Neutrophil (primary cell): ENCODE measurements at regions not wholly inside any gene's neighbourhood (a gene's known extent, or its start where the extent isn't known, plus 50 kb on each side); places are given as distances from the start of the nearest gene placed in this dataset.

Experiments
- H3K27ac ChIP-seq: fragments of 200-600 bp; sonication (generic); 2 replicates; pipeline ENCODE4 v1.5.1; 2016; ENCODE audit warnings: mild to moderate bottlenecking, moderate library complexity
- H3K27me3 ChIP-seq: fragments of 200-600 bp; sonication (generic); 2 replicates; pipeline ENCODE4 v1.6.0; 2016; ENCODE audit warnings: mild to moderate bottlenecking
- H3K36me3 ChIP-seq: fragments of 200-600 bp; sonication (generic); 2 replicates; pipeline ENCODE4 v1.5.1; 2017
- H3K4me1 ChIP-seq, 2 experiments: fragments of 200-600 bp in 1 of 2; sonication (generic) in 1 of 2; 1 replicate in 1 of 2; 2 replicates in 1 of 2; pipeline versions ENCODE4 v1.5.1 to v1.6.1; 2013 to 2016; ENCODE audit warnings: low read depth in 1 of 2, low read length in 1 of 2, mild to moderate bottlenecking in 1 of 2, moderate library complexity in 1 of 2; ENCODE audit not compliant: control insufficient read depth in 1 of 2, insufficient read depth in 1 of 2
- H3K4me3 ChIP-seq, 2 experiments: fragments of 200-600 bp in 1 of 2; sonication (generic) in 1 of 2; 1 replicate in 1 of 2; 2 replicates in 1 of 2; pipeline ENCODE4 v1.5.1; 2013 to 2016; ENCODE audit warnings: low read depth in 1 of 2, low read length in 1 of 2, mild to moderate bottlenecking in 1 of 2, moderate library complexity in 1 of 2
- H3K9me3 ChIP-seq: fragments of 200-600 bp; sonication (generic); 2 replicates; pipeline ENCODE4 v1.5.1; 2016
- TF ChIP-seq, protein P1 (sequence below): fragments of 200-600 bp; sonication (generic); IDR thresholded peaks from 2 replicates; pipeline ENCODE4 v1.5.1; 2016; ENCODE audit warnings: antibody characterized with exemption

DNA sequence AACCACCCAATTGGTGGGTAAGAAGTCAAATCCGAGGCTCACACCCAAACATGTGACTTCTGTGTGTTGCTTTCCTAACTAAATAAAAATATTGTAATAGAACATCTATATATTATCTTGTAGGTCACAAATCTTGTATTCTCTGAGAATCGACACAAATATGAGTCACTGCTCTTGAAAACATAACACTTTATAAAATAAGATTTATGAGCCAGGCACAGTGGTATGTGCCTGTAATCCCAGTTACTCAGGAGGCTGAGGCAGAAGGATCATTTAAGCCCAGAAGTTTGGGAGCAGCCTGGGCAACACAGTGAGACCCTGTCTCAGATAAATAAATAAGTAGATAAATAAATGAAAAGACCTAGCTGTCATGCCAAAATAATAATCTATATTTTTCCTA lies 624.1 kb downstream of the ANXA1 start:
- H3K4me1 ChIP-seq: no peaks in the 10 kb centered on the region
- no peak overlapping the region for H3K27ac ChIP-seq
- H3K4me3 ChIP-seq: no peak overlapping the region
- no peaks in the 10 kb centered on the region for H3K9me3 ChIP-seq
- no peaks in the 10 kb centered on the region for H3K36me3 ChIP-seq
- TF ChIP-seq, protein P1, sequence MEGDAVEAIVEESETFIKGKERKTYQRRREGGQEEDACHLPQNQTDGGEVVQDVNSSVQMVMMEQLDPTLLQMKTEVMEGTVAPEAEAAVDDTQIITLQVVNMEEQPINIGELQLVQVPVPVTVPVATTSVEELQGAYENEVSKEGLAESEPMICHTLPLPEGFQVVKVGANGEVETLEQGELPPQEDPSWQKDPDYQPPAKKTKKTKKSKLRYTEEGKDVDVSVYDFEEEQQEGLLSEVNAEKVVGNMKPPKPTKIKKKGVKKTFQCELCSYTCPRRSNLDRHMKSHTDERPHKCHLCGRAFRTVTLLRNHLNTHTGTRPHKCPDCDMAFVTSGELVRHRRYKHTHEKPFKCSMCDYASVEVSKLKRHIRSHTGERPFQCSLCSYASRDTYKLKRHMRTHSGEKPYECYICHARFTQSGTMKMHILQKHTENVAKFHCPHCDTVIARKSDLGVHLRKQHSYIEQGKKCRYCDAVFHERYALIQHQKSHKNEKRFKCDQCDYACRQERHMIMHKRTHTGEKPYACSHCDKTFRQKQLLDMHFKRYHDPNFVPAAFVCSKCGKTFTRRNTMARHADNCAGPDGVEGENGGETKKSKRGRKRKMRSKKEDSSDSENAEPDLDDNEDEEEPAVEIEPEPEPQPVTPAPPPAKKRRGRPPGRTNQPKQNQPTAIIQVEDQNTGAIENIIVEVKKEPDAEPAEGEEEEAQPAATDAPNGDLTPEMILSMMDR: no peak
- no peaks in the 10 kb centered on the region for H3K27me3 ChIP-seq

DNA sequence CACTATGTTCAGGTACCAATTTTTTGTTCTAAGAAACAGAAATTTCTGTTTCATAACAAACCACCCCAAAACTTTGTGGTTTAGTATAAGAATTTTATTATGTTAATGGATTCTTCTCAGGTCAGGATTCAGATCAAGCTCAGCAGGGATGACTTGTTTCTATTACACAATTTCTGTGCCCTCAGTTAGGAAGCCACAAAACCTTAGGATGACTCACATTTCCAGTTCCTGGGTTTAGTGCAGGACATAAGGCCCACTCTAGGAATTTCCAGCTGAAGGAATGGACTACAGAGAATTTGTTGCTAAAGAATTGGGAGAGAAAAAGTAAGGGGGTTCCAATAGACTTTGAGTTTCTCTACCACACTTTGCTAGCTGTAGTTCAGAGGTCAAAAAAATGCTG lies 629.3 kb downstream of the ANXA1 start:
- Histone ChIP-seq H3K27ac (no peak overlapping the region), H3K9me3 (no peaks in the 10 kb centered on the region), H3K4me1 (no peaks in the 10 kb centered on the region), H3K36me3 (no peaks in the 10 kb centered on the region), H3K27me3 (no peaks in the 10 kb centered on the region), H3K4me3 (no peak overlapping the region)
- TF ChIP-seq, protein P1: no peak

DNA sequence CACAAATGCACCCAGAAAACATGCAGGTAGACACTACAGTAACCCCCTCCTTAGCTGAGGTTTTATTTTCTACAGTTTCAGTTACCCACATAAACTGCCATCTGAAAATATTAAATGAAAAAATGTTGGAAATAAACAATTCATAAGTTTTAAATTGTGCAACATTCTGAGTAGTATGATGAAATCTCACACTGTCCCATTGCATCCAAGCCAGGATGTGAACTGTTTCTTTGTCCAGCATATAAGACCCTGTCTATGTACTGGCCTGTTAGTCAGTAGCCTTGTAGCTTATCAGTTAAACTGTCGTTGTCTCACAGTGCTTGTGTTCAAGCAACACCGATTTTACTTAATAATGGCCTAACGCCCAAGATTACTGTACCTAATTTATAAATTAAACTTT lies 630.5 kb downstream of the ANXA1 start:
- no peak overlapping the region for H3K27ac ChIP-seq
- H3K9me3 ChIP-seq: no peaks in the 10 kb centered on the region
- no peaks in the 10 kb centered on the region for H3K4me1 ChIP-seq
- no peaks in the 10 kb centered on the region for H3K27me3 ChIP-seq
- no peak overlapping the region for H3K4me3 ChIP-seq
- H3K36me3 ChIP-seq: no peaks in the 10 kb centered on the region
- TF ChIP-seq, protein P1: no peak

DNA sequence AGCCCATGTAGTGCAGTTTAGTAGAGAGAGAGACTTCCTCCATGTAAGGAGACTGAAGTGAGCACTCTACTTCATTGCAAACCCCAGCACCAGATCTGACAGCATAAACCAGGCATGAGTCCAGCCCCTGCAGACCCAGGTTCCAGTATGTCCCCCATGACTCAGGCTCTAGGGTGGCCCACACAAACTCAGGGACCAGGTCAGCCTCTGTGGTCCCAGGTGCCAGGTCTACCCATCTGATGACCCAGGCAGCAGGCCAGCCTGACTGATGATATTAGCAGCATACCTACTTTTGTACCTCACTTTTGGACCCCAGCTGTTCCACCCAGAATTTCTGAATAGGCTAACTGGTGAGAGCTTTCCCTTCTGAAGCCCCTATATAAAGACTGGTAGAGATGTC lies 647.8 kb downstream of the ANXA1 start:
- no peaks in the 10 kb centered on the region for H3K36me3 ChIP-seq
- no peaks in the 10 kb centered on the region for H3K27me3 ChIP-seq
- H3K27ac ChIP-seq: no peak overlapping the region
- TF ChIP-seq, protein P1: no peak
- no peaks in the 10 kb centered on the region for H3K4me1 ChIP-seq
- H3K9me3 ChIP-seq: no peaks in the 10 kb centered on the region
- H3K4me3 ChIP-seq: no peak overlapping the region

DNA sequence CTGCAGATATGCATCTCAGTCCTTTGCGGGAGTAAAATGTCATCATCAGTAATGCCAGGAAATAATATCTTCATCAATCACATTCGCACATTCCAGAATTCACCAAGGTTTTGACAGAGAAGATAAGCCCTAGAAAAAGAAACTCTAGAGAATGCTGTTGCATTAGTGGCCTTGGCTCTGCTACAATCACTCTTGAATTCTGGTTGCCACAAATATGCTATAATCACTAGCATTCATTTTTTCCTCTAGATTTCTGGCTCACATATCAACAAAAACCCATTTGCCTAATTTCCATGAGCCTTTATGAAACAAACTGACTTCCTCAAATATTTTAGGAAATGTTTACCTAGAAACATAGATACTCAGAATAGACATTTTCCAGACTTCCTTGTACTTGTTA lies 653.4 kb downstream of the ANXA1 start:
- no peaks in the 10 kb centered on the region for H3K9me3 ChIP-seq
- no peak overlapping the region for H3K27ac ChIP-seq
- H3K27me3 ChIP-seq: no peaks in the 10 kb centered on the region
- no peaks in the 10 kb centered on the region for H3K36me3 ChIP-seq
- no peaks in the 10 kb centered on the region for H3K4me1 ChIP-seq
- TF ChIP-seq, protein P1: no peak
- no peak overlapping the region for H3K4me3 ChIP-seq

DNA sequence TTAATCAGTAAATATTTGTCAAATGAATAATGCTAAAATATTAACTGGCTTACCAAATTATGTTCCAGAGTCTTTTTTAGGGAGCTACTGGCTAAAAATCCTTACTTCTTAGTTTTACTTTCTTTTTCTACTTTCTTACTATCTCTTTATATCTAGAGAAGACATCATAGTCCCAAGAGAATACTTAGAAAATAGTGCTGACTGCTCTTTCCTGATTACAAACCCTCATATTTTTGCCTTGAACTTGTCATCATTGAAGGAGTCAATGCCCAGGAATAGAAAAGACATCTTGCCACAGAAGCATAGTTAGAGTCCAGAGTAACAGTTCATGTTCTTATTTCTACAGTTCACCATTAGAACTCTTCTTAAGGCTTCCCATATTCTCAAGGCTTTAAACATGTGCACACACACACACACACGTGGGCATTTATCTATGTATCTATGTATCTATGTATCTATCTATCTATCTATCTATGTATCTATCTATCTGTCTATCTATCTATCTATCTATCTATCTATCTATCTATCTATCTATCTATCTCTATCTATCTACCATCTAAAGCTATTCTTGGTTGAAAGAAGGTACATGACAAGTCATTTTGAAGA lies 654.3 kb downstream of the ANXA1 start:
- H3K9me3 ChIP-seq: no peaks in the 10 kb centered on the region
- TF ChIP-seq, protein P1: no peak

More for the DNA sequence above, 654.3 kb downstream of the ANXA1 start:
- H3K4me1 ChIP-seq: no peaks in the 10 kb centered on the region
- H3K4me3 ChIP-seq: no peak overlapping the region
- no peak overlapping the region for H3K27ac ChIP-seq
- no peaks in the 10 kb centered on the region for H3K36me3 ChIP-seq
- no peaks in the 10 kb centered on the region for H3K27me3 ChIP-seq
